Endothelial cell of umbilical vein (primary cell): ENCODE measurements at regions not wholly inside any gene's neighbourhood (a gene's known extent, or its start where the extent isn't known, plus 50 kb on each side); places are given as distances from the start of the nearest gene placed in this dataset.
A peak's percentile ranks its signal among the peaks of the same experiment; 100 is the strongest.

ENCODE experiments used
- BruUV-seq: library from RNA; stranded (reverse); fragments of 400-500 nt; replicated peaks from 2 replicates; lab custom pipeline; 2021; lab: Mats Ljungman, UMichigan
- CTCF ChIA-PET: fragments of 300-600, 350-600 bp; sonication (Branson Sonifier 250); formaldehyde crosslinking; loops from one replicate; lab custom pipeline; 2021; ENCODE audit warnings: antibody characterized with exemption, inconsistent platforms; lab: Charles Lee
- POLR2A ChIA-PET: fragments of 300-600, 350-600 bp; sonication (Branson Sonifier 250); formaldehyde crosslinking; loops from one replicate; lab custom pipeline; 2021; ENCODE audit warnings: antibody characterized with exemption, inconsistent platforms; lab: Charles Lee
- DNase-seq: peaks from one replicate; pipeline ENCODE4 v3.0.0-alpha.2; 2011; ENCODE audit warnings: low read depth, low spot score
- FAIRE-seq: peaks from 2 replicates; lab custom pipeline; 2011; peaks lifted over from hg19 to GRCh38; lab: Jason Lieb, UNC
- H2AFZ ChIP-seq: 2 replicates; pipeline ENCODE4 v1.6.0; 2012; ENCODE audit warnings: low read depth, low read length, control low read depth, inconsistent platforms
- H3K27ac ChIP-seq: 2 replicates; pipeline ENCODE4 v1.5.1; 2011; ENCODE audit warnings: low read depth, mild to moderate bottlenecking, control low read depth, low read length, moderate library complexity; ENCODE audit not compliant: insufficient read depth
- H3K27me3 ChIP-seq, 2 experiments: 2 replicates each; pipeline versions ENCODE4 v1.6.0 to v1.6.1; 2011; ENCODE audit warnings: low read length in 2 of 2, mixed read lengths in 1 of 2; ENCODE audit not compliant: control insufficient read depth in 2 of 2, insufficient read depth in 2 of 2
- H3K36me3 ChIP-seq, 2 experiments: 2 replicates in 1 of 2; 3 replicates in 1 of 2; pipeline ENCODE4 v1.5.1; 2011; ENCODE audit warnings: low read length in 2 of 2, mild to moderate bottlenecking in 1 of 2, moderate library complexity in 1 of 2; ENCODE audit not compliant: control insufficient read depth in 2 of 2, insufficient read depth in 2 of 2; ENCODE audit errors: extremely low read depth in 1 of 2
- H3K4me1 ChIP-seq: 3 replicates; pipeline ENCODE4 v1.5.1; 2011; ENCODE audit warnings: mild to moderate bottlenecking, low read length; ENCODE audit not compliant: control insufficient read depth, insufficient read depth; ENCODE audit errors: extremely low read depth
- H3K4me2 ChIP-seq: 2 replicates; pipeline ENCODE4 v1.6.1; 2011; ENCODE audit warnings: low read length, control low read depth, mixed read lengths; ENCODE audit not compliant: insufficient read depth
- H3K4me3 ChIP-seq, 3 experiments: fragments of 200-600 bp in 1 of 3; sonication (generic), shearing (Covaris generic) in 1 of 3; replicated peaks in 1 of 3; 2 replicates each; pipeline ENCODE4 v1.5.1; 2011 to 2016; ENCODE audit warnings: control low read depth in 3 of 3, low read length in 3 of 3, mild to moderate bottlenecking in 2 of 3, inconsistent platforms in 1 of 3, low read depth in 1 of 3, moderate library complexity in 1 of 3; ENCODE audit not compliant: insufficient read depth in 1 of 3
- H3K79me2 ChIP-seq: 2 replicates; pipeline ENCODE4 v1.6.0; 2012; ENCODE audit warnings: low read length, inconsistent platforms; ENCODE audit not compliant: control insufficient read depth, insufficient read depth
- H3K9ac ChIP-seq: replicated peaks from 2 replicates; pipeline ENCODE3; 2011; ENCODE audit warnings: low read length, control low read depth; ENCODE audit not compliant: insufficient read depth; ENCODE audit errors: extremely low read depth
- H3K9me1 ChIP-seq: replicated peaks from 3 replicates; pipeline ENCODE4 v1.6.0; 2011; ENCODE audit warnings: mild to moderate bottlenecking, low read length; ENCODE audit not compliant: control insufficient read depth, insufficient read depth; ENCODE audit errors: extremely low read depth
- H3K9me3 ChIP-seq: replicated peaks from 2 replicates; pipeline ENCODE4 v1.5.1; 2012; ENCODE audit warnings: low read length, inconsistent platforms; ENCODE audit not compliant: control insufficient read depth, insufficient read depth
- H4K20me1 ChIP-seq: replicated peaks from 2 replicates; pipeline ENCODE3; 2011; ENCODE audit warnings: mild to moderate bottlenecking, low read length; ENCODE audit not compliant: control insufficient read depth, insufficient read depth; ENCODE audit errors: extremely low read depth
- EZH2 ChIP-seq: IDR thresholded peaks from 2 replicates; pipeline ENCODE4 v1.6.1; 2012; ENCODE audit warnings: borderline replicate concordance, low read depth, mild to moderate bottlenecking, moderate library complexity, low read length, inconsistent platforms; ENCODE audit not compliant: severe bottlenecking
- FOS ChIP-seq: IDR thresholded peaks from 2 replicates; pipeline ENCODE4 v1.6.1; 2011; ENCODE audit warnings: mild to moderate bottlenecking, low read length, moderate library complexity, borderline replicate concordance; ENCODE audit not compliant: insufficient read depth
- GATA2 ChIP-seq: IDR thresholded peaks from 2 replicates; pipeline ENCODE4 v1.7.0; 2011; ENCODE audit warnings: low read depth, mild to moderate bottlenecking, moderate library complexity, mixed read lengths, low read length; ENCODE audit not compliant: insufficient read length, insufficient read depth
- JUN ChIP-seq: IDR thresholded peaks from 2 replicates; pipeline ENCODE4 v1.6.1; 2011; ENCODE audit warnings: borderline replicate concordance, low read depth; ENCODE audit not compliant: insufficient read length, insufficient read depth
- MYC ChIP-seq: IDR thresholded peaks from one replicate; pipeline ENCODE4 v1.6.1; 2011; ENCODE audit warnings: mild to moderate bottlenecking, low read depth, low read length
- POLR2A ChIP-seq: IDR thresholded peaks from 2 replicates; pipeline ENCODE4 v1.6.1; 2012; ENCODE audit warnings: low read depth, mild to moderate bottlenecking, control low read depth, low read length
- POLR2AphosphoS5 ChIP-seq: IDR thresholded peaks from 2 replicates; pipeline ENCODE4 v1.6.1; 2012; ENCODE audit warnings: low read depth, mild to moderate bottlenecking, control low read depth, low read length, moderate library complexity; ENCODE audit not compliant: insufficient read depth
- dilution Hi-C: fragments of 300-500 bp; cut with MboI; formaldehyde crosslinking; loops from one replicate; pipeline ENCODE4 v1.15.0; 2019; ENCODE audit warnings: low sequenced_read_pairs; ENCODE audit not compliant: extremely low pct_ligation_motif_present
- intact Hi-C: fragments of 100-400 bp; cut with micrococcal nuclease; formaldehyde crosslinking; loops from one replicate; pipeline ENCODE4 v1.10.0; 2022
- TF ChIP-seq, protein P1 (sequence below), 2 donors: IDR thresholded peaks; 1 replicate in 1 of 2; 2 replicates in 1 of 2; pipeline ENCODE4 v1.5.1; 2011; ENCODE audit warnings: low read length in 2 of 2, mild to moderate bottlenecking in 2 of 2, moderate library complexity in 2 of 2, control low read depth in 1 of 2, inconsistent platforms in 1 of 2, low read depth in 1 of 2; ENCODE audit not compliant: insufficient read depth in 1 of 2; ENCODE audit errors: extremely low read depth in 1 of 2
- TF ChIP-seq, protein P2 (sequence below): IDR thresholded peaks from 2 replicates; pipeline ENCODE4 v1.6.1; 2011; ENCODE audit not compliant: insufficient read depth, insufficient read length

DNA sequence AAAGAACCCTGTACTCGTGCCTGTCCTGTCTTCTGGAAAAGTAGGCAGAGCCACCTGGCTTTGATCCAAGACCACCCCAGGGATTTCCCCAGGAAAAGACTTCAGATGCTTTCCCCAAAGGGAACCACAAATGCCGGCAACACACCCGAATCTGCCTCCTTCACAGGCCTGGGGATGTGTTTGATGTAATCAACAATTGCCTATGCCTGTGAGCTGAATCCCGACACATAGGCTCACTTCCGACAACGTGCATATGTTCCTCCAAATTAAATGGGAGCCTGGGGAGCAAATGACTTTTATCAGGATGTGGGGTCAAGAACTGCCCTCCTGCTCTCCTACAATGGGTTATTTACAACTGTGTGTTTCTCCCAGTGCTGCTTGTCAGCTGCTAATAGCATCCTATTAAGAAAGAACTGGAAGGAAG is 535.2 kb upstream of the CDH11 start:
- DNase-seq (peak; percentile 32), FAIRE-seq (no peak)
- CTCF ChIA-PET: interaction anchor here (0.8 to 0.9 kb wide), 2 partner anchors 14 to 40 kb away, joined by 3 read pairs; no protein-coding TSS in a partner anchor
- TF ChIP-seq FOS (no peak), POLR2A (no peak), EZH2 (no peak), JUN (no peak), POLR2AphosphoS5 (no peak), GATA2 (no peak), MYC (no peak)
- TF ChIP-seq, protein P1, sequence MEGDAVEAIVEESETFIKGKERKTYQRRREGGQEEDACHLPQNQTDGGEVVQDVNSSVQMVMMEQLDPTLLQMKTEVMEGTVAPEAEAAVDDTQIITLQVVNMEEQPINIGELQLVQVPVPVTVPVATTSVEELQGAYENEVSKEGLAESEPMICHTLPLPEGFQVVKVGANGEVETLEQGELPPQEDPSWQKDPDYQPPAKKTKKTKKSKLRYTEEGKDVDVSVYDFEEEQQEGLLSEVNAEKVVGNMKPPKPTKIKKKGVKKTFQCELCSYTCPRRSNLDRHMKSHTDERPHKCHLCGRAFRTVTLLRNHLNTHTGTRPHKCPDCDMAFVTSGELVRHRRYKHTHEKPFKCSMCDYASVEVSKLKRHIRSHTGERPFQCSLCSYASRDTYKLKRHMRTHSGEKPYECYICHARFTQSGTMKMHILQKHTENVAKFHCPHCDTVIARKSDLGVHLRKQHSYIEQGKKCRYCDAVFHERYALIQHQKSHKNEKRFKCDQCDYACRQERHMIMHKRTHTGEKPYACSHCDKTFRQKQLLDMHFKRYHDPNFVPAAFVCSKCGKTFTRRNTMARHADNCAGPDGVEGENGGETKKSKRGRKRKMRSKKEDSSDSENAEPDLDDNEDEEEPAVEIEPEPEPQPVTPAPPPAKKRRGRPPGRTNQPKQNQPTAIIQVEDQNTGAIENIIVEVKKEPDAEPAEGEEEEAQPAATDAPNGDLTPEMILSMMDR (IDR thresholded peaks at IDR 0.05; ENCODE audit: extremely low read depth in 1 of 2, insufficient read depth in 1 of 2, low read depth in 1 of 2, low read length in 2 of 2): no peak
- TF ChIP-seq, protein P2, sequence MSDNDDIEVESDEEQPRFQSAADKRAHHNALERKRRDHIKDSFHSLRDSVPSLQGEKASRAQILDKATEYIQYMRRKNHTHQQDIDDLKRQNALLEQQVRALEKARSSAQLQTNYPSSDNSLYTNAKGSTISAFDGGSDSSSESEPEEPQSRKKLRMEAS: no peak
- H3K9me1 ChIP-seq: no peaks in the 10 kb centered on the region
- intact Hi-C loops (no loop called here), dilution Hi-C loops (no loop called here)
- no peaks in the 10 kb centered on the region for H3K9me3 ChIP-seq
- no peaks in the 10 kb centered on the region for H3K36me3 ChIP-seq
- POLR2A ChIA-PET: no interaction called here
- H4K20me1 ChIP-seq: no peaks in the 10 kb centered on the region
- no peak overlapping the region for H3K9ac ChIP-seq
- H3K27me3 ChIP-seq: no peaks in the 10 kb centered on the region
- BruUV-seq: no TSS peak
- H2AFZ ChIP-seq: no peak overlapping the region
- H3K27ac ChIP-seq: no peak overlapping the region
- H3K79me2 ChIP-seq: no peaks in the 10 kb centered on the region
- H3K4me1 ChIP-seq: peaks cover 23% of the 10 kb centered on the region
- H3K4me3 ChIP-seq: no peak overlapping the region
- H3K4me2 ChIP-seq: peak overlapping the region; percentile 22
